ENCODE measurements at regions not wholly inside any gene's neighbourhood (a gene's known extent, or its start where the extent isn't known, plus 50 kb on each side); places are given as distances from the start of the nearest gene placed in this dataset.

GRCh38 chr13:107020393-107020792 lies 452.5 kb upstream of the ARGLU1 start:
- intact Hi-C loops (cut with DNase I) = loop anchor here in 1 of 10 donors (10.0 kb wide), 1 partner anchor 96 kb away; no protein-coding TSS in a partner anchor
- H3K27ac ChIP-seq = no peak overlapping the region
- no peaks in the 10 kb centered on the region for H3K36me3 ChIP-seq
- no peak for DNase-seq
- H3K27me3 ChIP-seq = no peaks in the 10 kb centered on the region
- peaks cover 0 to 2% (median 0%) of the 10 kb centered on the region in 12 donors for H3K4me1 ChIP-seq
- H3K9me3 ChIP-seq = no peaks in the 10 kb centered on the region
- TF ChIP-seq, protein P1, sequence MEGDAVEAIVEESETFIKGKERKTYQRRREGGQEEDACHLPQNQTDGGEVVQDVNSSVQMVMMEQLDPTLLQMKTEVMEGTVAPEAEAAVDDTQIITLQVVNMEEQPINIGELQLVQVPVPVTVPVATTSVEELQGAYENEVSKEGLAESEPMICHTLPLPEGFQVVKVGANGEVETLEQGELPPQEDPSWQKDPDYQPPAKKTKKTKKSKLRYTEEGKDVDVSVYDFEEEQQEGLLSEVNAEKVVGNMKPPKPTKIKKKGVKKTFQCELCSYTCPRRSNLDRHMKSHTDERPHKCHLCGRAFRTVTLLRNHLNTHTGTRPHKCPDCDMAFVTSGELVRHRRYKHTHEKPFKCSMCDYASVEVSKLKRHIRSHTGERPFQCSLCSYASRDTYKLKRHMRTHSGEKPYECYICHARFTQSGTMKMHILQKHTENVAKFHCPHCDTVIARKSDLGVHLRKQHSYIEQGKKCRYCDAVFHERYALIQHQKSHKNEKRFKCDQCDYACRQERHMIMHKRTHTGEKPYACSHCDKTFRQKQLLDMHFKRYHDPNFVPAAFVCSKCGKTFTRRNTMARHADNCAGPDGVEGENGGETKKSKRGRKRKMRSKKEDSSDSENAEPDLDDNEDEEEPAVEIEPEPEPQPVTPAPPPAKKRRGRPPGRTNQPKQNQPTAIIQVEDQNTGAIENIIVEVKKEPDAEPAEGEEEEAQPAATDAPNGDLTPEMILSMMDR (IDR thresholded peaks at IDR 0.05) = no peak
- no peak for TF ChIP-seq POLR2A (IDR thresholded peaks at IDR 0.05)
- ATAC-seq = no peak
- no peak overlapping the region for H3K4me3 ChIP-seq
- WGBS, 4 donors = 91 to 95% (median 93%) methylated on average over 7 of the region's 7 CpGs

- Histone ChIP-seq H3K9me3 (no peaks in the 10 kb centered on the region), H3K27me3 (no peaks in the 10 kb centered on the region), H3K4me1 (no peaks in the 10 kb centered on the region), H3K4me3 (no peak overlapping the region), H3K27ac (no peak overlapping the region), H3K36me3 (no peaks in the 10 kb centered on the region)
- intact Hi-C loops (cut with DNase I) = no loop called here
- 35 to 44% (median 41%) methylated on average over 4 of the region's 4 CpGs for WGBS, 4 donors
- TF ChIP-seq POLR2A (IDR thresholded peaks at IDR 0.05) = no peak
- TF ChIP-seq, protein P1 (IDR thresholded peaks at IDR 0.05) = no peak
- ATAC-seq (no peak), DNase-seq (no peak)
Measured at GRCh38 chr13:107018285-107018684, 450.3 kb upstream of the ARGLU1 start.

GRCh38 chr13:107006661-107007060 lies 438.7 kb upstream of the ARGLU1 start:
- ATAC-seq = no peak
- 63 to 73% (median 72%) methylated on average over 2 of the region's 2 CpGs for WGBS, 4 donors
- Histone ChIP-seq H3K27me3 (peaks cover 0 to 7% (median 0%) of the 10 kb centered on the region in 9 donors), H3K4me3 (no peak overlapping the region), H3K4me1 (no peaks in the 10 kb centered on the region), H3K36me3 (no peaks in the 10 kb centered on the region), H3K9me3 (no peaks in the 10 kb centered on the region), H3K27ac (no peak overlapping the region)
- no peak for TF ChIP-seq POLR2A (IDR thresholded peaks at IDR 0.05)
- TF ChIP-seq, protein P1 (IDR thresholded peaks at IDR 0.05) = no peak
- intact Hi-C loops (cut with DNase I) = no loop called here
- no peak for DNase-seq

GRCh38 chr13:107005577-107005976 lies 437.6 kb upstream of the ARGLU1 start:
- Histone ChIP-seq H3K36me3 (no peaks in the 10 kb centered on the region), H3K9me3 (no peaks in the 10 kb centered on the region), H3K27ac (no peak overlapping the region), H3K4me1 (no peaks in the 10 kb centered on the region), H3K27me3 (peaks cover 0 to 7% (median 0%) of the 10 kb centered on the region in 9 donors), H3K4me3 (no peak overlapping the region)
- no peak for DNase-seq
- no peak for TF ChIP-seq POLR2A (IDR thresholded peaks at IDR 0.05)
- TF ChIP-seq, protein P1 (IDR thresholded peaks at IDR 0.05) = no peak
- ATAC-seq = no peak
- intact Hi-C loops (cut with DNase I) = no loop called here
- 67 to 74% (median 67%) methylated on average over 4 of the region's 4 CpGs for whole genome bisulfite sequencing, 4 donors
